Left ventricle myocardium inferior (tissue), 1 donor: ENCODE measurements at regions not wholly inside any gene's neighbourhood (a gene's known extent, or its start where the extent isn't known, plus 50 kb on each side); places are given as distances from the start of the nearest gene placed in this dataset.

ENCODE experiments used
- DNase-seq: peaks from one replicate; pipeline ENCODE4 v3.0.0-alpha.2; 2020
- H3K27ac ChIP-seq: fragments of 200-600 bp; replicated peaks from 2 replicates; pipeline ENCODE4 v1.8.0; 2021
- H3K27me3 ChIP-seq: fragments of 200-600 bp; 2 replicates; pipeline ENCODE4 v1.8.0; 2021; ENCODE audit warnings: low read depth
- H3K36me3 ChIP-seq: fragments of 200-600 bp; 2 replicates; pipeline ENCODE4 v1.8.0; 2021
- H3K4me1 ChIP-seq: fragments of 200-600 bp; 2 replicates; pipeline ENCODE4 v1.8.0; 2021
- H3K4me3 ChIP-seq: fragments of 200-600 bp; 2 replicates; pipeline ENCODE4 v1.8.0; 2021; ENCODE audit warnings: mild to moderate bottlenecking, moderate library complexity
- H3K9me3 ChIP-seq: fragments of 200-600 bp; replicated peaks from 2 replicates; pipeline ENCODE4 v1.8.0; 2021
- CTCF ChIP-seq: fragments of 200-600 bp; IDR thresholded peaks from 2 replicates; pipeline ENCODE4 v1.8.0; 2021; ENCODE audit warnings: antibody characterized with exemption, mild to moderate bottlenecking, borderline replicate concordance
- intact Hi-C: fragments of 100-400 bp; cut with micrococcal nuclease; formaldehyde crosslinking; loops from one replicate; pipeline ENCODE4 v1.11.0; 2022
- donor health status: DM: no; HTN: yes; CAD: no; lungs with severe emphysema.

- no peak for DNase-seq
Measured at GRCh38 chr13:31940076-31940475, 91.5 kb upstream of the FRY start.

GRCh38 chr13:31943591-31943990 is 88.0 kb upstream of the FRY start:
- Histone ChIP-seq H3K36me3 (peaks cover 6% of the 10 kb centered on the region), H3K27ac (no peak overlapping the region), H3K27me3 (no peaks in the 10 kb centered on the region), H3K4me1 (peaks cover 47% of the 10 kb centered on the region), H3K4me3 (no peak overlapping the region), H3K9me3 (no peaks in the 10 kb centered on the region)
- TF ChIP-seq CTCF: no peak
- intact Hi-C loops: no loop called here
- DNase-seq: no peak

More at GRCh38 chr13:31940076-31940475, 91.5 kb upstream of the FRY start:
- no peaks in the 10 kb centered on the region for H3K9me3 ChIP-seq
- H3K36me3 ChIP-seq: no peaks in the 10 kb centered on the region
- intact Hi-C loops: no loop called here
- no peak overlapping the region for H3K27ac ChIP-seq
- TF ChIP-seq CTCF: no peak
- H3K4me3 ChIP-seq: no peak overlapping the region
- peaks cover 24% of the 10 kb centered on the region for H3K4me1 ChIP-seq
- no peaks in the 10 kb centered on the region for H3K27me3 ChIP-seq

- Histone ChIP-seq H3K9me3 (no peaks in the 10 kb centered on the region), H3K4me3 (peak overlapping the region; percentile 5), H3K27ac (peak overlapping the region; percentile 59), H3K4me1 (peaks cover 47% of the 10 kb centered on the region), H3K27me3 (no peaks in the 10 kb centered on the region), H3K36me3 (peaks cover 15% of the 10 kb centered on the region)
- TF ChIP-seq CTCF: no peak
- intact Hi-C loops: no loop called here
- no peak for DNase-seq
Measured at GRCh38 chr13:31944262-31945160, 87.1 kb upstream of the FRY start.

- intact Hi-C loops: no loop called here
- peaks cover 15% of the 10 kb centered on the region for H3K36me3 ChIP-seq
- peak overlapping the region; percentile 59 for H3K27ac ChIP-seq
- no peaks in the 10 kb centered on the region for H3K9me3 ChIP-seq
- H3K4me1 ChIP-seq: peaks cover 50% of the 10 kb centered on the region
- DNase-seq: peak; percentile 66
- H3K4me3 ChIP-seq: peak overlapping the region; percentile 31
- no peaks in the 10 kb centered on the region for H3K27me3 ChIP-seq
- TF ChIP-seq CTCF: no peak
Measured at GRCh38 chr13:31945202-31945961, 86.2 kb upstream of the FRY start.

GRCh38 chr13:31946091-31946770 is 85.3 kb upstream of the FRY start:
- intact Hi-C loops: no loop called here
- H3K27me3 ChIP-seq: no peaks in the 10 kb centered on the region
- TF ChIP-seq CTCF: no peak
- no peak for DNase-seq
- H3K4me1 ChIP-seq: peaks cover 58% of the 10 kb centered on the region
- H3K27ac ChIP-seq: peak overlapping the region; percentile 59
- peaks cover 15% of the 10 kb centered on the region for H3K36me3 ChIP-seq
- H3K9me3 ChIP-seq: no peaks in the 10 kb centered on the region
- peak overlapping the region; percentile 31 for H3K4me3 ChIP-seq
